Right hindlimb (tissue), 1 donor: ENCODE measurements at regions not wholly inside any gene's neighbourhood (a gene's known extent, or its start where the extent isn't known, plus 50 kb on each side); places are given as distances from the start of the nearest gene placed in this dataset.
"Not testable (repeated sequence)": the region's sequence is repeated elsewhere in the genome, so short reads cannot be mapped to it uniquely, and the experiment has no call there.

Experiments used
- DNase-seq: peaks from one replicate; pipeline ENCODE4 v3.0.0-alpha.2; 2018

GRCh38 chr4:160125576-160126287, 1022.9 kb downstream of the RAPGEF2 start:
- not testable (repeated sequence) for DNase-seq

DNA sequence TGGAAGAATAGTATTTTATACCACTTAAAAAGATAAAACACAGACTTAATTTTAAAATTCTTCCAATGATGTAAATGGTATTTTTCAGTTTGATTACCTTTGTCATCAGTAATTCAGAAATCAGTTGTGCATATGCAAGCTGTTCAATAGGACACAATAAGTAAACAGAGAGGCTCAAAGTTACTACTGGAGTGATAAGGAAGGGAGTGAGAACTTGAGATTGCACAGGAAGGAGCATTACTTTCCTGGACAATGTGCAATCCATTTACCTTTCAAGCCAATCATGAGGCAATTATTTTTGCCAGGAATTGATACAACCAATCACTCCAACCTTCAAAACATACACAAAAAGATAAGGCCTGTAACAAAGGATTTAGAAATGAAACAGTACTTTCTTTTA, 1024.3 kb downstream of the RAPGEF2 start:
- DNase-seq, result no peak

DNA sequence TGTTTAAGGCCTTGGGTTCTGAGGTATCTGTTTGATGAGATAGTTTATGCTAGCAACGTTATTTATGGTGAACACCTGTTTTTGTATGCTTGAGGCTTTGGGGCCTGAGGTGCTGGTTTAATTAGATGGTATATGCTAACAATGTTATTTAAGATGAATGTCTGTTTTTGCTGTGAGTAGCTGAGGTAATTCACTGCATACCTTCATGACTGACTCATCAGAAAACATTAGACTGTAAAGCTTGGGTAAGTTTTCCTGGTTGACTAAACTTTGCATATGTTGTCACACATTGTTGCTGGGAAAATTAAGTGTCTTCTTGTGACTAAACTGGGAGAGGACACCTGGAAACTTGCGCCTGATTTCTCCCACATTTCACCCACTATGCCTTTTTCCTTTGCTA, 1026.6 kb downstream of the RAPGEF2 start:
- no peak for DNase-seq

DNA sequence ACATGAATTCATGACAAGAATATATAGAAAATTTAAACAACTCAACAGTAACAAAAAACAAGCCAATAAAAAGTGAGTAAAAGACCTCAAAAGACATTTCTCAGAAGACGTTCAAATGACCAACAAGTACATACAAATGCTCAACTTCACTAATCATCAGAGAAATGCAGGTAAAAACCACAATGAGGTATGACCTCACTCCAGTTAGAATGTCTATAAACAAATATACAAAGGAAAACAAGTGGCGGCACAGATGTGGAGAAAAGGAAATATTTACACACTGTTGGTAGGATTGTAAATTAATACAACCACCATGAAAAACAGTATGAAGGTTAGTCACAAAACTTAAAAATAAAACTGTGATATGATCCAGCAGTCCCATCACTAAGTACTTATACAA, 1033.1 kb downstream of the RAPGEF2 start:
- DNase-seq, result no peak

DNA sequence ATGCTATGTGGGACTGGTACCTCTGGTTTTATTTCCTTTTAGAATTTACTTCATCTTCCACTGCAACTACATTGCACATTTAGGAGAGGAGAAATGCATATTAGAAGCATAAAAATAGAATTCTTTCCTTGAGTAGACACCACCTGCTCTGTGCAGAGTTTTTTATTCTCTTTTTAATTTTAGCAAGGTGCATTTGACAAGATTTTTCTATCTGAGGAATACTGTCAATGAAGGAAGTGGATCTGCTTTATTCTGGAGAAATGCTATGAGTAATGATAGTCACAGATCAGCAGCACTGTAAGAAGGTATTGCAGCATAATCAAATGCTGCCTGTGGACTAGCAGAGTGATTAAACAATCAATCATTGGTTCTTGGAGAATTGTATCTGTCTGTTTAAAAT, 1038.3 kb downstream of the RAPGEF2 start:
- no peak for DNase-seq

GRCh38 chr4:160142579-160142978, 1039.7 kb downstream of the RAPGEF2 start:
- no peak for DNase-seq

DNA sequence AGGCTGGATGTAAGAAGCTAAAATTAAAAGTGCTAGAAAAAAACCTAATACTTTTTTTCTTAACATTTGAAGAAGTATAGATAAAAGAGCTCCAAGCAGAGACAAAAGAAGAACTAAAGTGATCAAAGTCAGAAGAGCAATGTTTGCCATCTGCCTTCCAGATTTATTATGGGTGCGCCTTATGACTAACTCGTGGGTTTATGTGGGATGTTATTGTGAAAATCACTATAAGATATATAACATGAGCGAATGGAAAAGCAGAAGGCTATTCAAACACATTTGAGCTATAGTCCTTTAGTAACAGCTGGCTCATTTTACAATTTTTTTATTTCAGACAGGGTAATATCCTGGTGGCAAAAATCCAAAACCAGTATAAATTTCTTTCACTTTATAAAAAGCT, 1040.7 kb downstream of the RAPGEF2 start:
- DNase-seq, result no peak

GRCh38 chr4:160159457-160159856, 1056.6 kb downstream of the RAPGEF2 start:
- DNase-seq, result no peak

- no peak for DNase-seq
Observed at GRCh38 chr4:160161026-160161425, 1058.1 kb downstream of the RAPGEF2 start.

GRCh38 chr4:160175064-160175643, 1072.3 kb downstream of the RAPGEF2 start:
- DNase-seq, result no peak

DNA sequence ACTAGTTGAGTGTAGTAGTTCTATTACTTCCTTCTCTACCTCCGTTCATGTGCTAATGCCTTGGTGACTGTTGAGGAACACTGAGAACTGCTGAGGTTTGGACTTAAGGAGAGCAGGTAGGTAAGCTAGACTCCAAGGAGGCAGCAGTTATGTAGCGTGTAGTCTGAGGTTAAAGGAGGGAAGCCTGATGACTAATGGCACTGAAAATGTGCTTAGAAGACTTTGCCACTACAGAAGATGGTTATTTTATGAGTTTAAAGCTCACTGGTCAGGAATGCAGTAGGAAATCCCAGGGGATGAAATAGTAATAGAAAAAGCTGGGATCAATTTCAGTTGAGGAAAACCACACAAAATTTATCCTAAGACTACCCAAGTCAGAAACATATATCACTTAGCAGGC, 1077.3 kb downstream of the RAPGEF2 start:
- DNase-seq, result no peak

GRCh38 chr4:160182727-160183126, 1079.8 kb downstream of the RAPGEF2 start:
- DNase-seq, result no peak

DNA sequence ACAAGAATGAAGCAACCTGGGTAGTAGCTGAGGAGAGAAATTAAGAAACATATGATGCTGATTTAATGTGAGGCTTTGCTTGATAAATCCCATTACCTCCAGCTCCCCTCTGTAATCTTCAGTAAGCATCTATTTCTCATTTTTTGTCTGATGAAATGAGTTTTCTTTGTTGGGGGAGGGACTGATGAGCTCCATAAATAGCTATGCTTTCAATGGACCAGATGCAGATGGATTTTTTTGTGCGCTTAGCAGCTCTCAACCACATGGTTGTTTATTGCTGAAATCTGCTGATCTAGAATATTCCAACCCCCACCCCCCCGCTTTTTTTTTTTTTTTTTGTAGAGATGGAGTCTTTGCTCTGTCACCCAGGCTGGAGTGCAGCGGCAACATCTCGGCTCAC, 1082.0 kb downstream of the RAPGEF2 start:
- no peak for DNase-seq

GRCh38 chr4:160193787-160194186, 1090.9 kb downstream of the RAPGEF2 start:
- no peak for DNase-seq

DNA sequence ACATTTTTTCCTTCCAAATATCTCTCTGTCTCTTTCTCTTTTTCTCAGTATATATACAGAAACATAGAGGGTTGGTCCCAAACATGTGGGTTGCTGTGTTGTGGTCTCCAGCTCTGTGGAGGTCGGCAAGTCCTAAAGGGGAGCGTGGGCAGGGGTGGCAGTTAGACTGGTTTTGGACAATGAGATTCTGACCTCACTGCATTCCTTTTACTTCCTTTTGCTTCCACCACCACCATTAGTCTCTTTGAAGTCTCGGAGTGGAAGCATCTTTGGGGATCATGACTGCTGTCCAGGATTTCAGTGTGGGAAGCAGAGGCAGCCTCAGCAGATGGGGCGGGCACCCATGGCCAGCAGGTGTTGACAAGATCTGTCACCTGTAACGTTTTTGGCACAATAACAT, 1091.8 kb downstream of the RAPGEF2 start:
- no peak for DNase-seq

DNA sequence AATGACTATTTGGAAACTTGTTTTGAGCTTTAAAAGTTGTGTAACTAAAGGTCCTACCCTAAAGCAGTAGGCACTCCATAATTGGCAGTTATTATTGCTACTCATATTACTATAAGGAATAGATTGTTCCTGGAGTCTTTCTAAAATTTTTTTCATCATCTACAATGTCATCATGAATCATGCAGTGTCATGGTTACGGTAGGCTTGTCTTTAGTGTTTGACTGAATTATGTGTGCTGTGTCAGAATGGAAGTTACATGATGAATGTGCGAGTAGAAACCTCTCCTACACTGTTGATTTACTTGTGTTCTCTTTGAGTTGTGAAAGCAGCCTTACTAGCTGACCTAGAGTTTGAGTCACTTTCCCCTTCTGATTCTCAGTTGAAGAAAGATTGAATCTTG, 1099.9 kb downstream of the RAPGEF2 start:
- DNase-seq, result no peak

GRCh38 chr4:160212078-160212477, 1109.2 kb downstream of the RAPGEF2 start:
- DNase-seq, result no peak

DNA sequence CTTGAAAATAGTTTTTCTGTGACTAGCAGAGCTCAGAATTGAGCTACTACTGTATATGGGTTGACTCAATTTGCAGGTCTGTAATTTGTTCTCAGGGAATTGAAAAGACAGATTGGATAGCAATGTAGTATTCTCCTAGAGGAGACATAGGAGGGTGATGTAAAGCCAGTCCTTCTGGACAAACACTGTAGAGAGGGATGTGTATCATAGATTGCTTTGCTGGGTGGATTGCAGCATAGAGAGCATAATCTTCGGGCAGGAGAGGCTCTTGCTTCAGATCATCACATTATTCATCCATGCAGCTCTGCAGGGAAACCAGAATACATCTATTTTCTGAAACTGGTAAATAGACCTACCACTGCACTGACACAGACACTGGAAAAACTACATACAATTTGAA, 1110.5 kb downstream of the RAPGEF2 start:
- DNase-seq, result no peak

DNA sequence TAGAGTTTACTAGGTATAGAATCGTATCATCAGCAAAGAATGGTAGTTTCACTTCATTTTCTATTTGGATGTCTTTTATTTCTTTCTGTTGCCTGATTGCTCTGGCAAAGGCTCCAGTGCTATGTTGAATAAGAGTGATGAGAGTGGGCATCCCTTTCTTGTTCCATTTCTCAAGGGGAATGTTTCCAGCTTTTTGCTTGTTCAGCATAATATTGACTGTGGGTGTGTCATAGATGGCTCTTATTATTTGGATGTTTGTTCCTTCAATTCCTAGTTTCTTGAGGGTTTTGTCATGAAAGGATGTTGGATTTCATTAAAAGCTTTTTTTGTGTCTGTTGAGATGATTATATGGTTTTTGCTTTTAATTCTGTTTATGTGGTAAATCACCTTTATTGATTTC, 1114.5 kb downstream of the RAPGEF2 start:
- no peak for DNase-seq

GRCh38 chr4:160224049-160224448, 1121.2 kb downstream of the RAPGEF2 start:
- DNase-seq, result no peak

- no peak for DNase-seq
Observed at GRCh38 chr4:160233141-160233540, 1130.3 kb downstream of the RAPGEF2 start.

GRCh38 chr4:160235285-160235684, 1132.4 kb downstream of the RAPGEF2 start:
- DNase-seq, result no peak

DNA sequence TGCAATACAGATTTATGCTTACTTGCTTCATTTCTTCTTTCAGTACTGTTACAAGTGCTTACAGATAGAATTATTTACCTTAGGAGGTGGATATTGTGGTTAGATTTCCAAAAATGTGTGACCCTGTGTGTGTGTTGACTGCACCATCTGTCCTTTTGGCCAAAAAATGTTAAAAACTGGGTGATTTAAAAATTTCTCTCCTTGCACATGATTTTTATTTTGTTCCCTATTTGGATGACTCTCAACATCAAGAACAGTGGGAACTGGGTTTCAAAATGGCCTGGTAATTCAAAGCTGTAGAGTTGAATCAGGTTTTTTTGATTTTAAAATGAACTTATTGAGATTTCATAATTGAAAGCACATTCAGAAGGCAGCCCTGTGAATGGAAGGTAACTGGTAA, 1132.9 kb downstream of the RAPGEF2 start:
- DNase-seq, result no peak

- no peak for DNase-seq
Observed at GRCh38 chr4:160238790-160239189, 1135.9 kb downstream of the RAPGEF2 start.

GRCh38 chr4:160247091-160247656, 1144.3 kb downstream of the RAPGEF2 start:
- no peak for DNase-seq
